KMS-11 (cell line): ENCODE measurements at regions not wholly inside any gene's neighbourhood (a gene's known extent, or its start where the extent isn't known, plus 50 kb on each side); places are given as distances from the start of the nearest gene placed in this dataset.

ENCODE experiments used
- H2AFZ ChIP-seq: fragments of 200-600 bp; sonication (generic); 2 replicates; pipeline ENCODE4 v1.6.1; 2016; ENCODE audit warnings: antibody characterized with exemption, mixed run types, low read depth
- H3K27ac ChIP-seq: fragments of 200-600 bp; sonication (generic); 2 replicates; pipeline ENCODE4 v1.6.1; 2016; ENCODE audit warnings: mild to moderate bottlenecking, mixed run types
- H3K27me3 ChIP-seq: fragments of 200-600 bp; sonication (generic); 2 replicates; pipeline ENCODE4 v1.6.1; 2017; ENCODE audit warnings: mild to moderate bottlenecking, low read depth, mixed run types, moderate library complexity; ENCODE audit not compliant: insufficient read depth
- H3K36me3 ChIP-seq: fragments of 200-600 bp; sonication (generic); 2 replicates; pipeline ENCODE4 v1.6.1; 2017; ENCODE audit warnings: mild to moderate bottlenecking, mixed run types; ENCODE audit not compliant: insufficient read depth
- H3K4me1 ChIP-seq: fragments of 200-600 bp; sonication (generic); 2 replicates; pipeline ENCODE4 v1.6.1; 2016; ENCODE audit warnings: mild to moderate bottlenecking, low read depth, mixed run types; ENCODE audit not compliant: poor library complexity, severe bottlenecking
- H3K4me2 ChIP-seq: fragments of 200-600 bp; sonication (generic); 2 replicates; pipeline ENCODE4 v1.7.0; 2016; ENCODE audit warnings: mild to moderate bottlenecking, mixed run types
- H3K4me3 ChIP-seq: fragments of 200-600 bp; sonication (generic); IDR thresholded peaks from 2 replicates; pipeline ENCODE4 v1.6.1; 2017; ENCODE audit warnings: low read depth, low read length, mixed read lengths; ENCODE audit not compliant: insufficient read depth
- H3K79me2 ChIP-seq: fragments of 200-600 bp; sonication (generic); 2 replicates; pipeline ENCODE4 v1.6.1; 2016; ENCODE audit warnings: low read depth, mixed run types; ENCODE audit not compliant: insufficient read depth
- H3K9ac ChIP-seq: fragments of 200-600 bp; sonication (generic); 2 replicates; pipeline ENCODE4 v1.6.1; 2016; ENCODE audit warnings: mild to moderate bottlenecking, mixed run types
- H4K20me1 ChIP-seq: fragments of 200-600 bp; sonication (generic); 2 replicates; pipeline ENCODE4 v1.6.1; 2016; ENCODE audit warnings: mild to moderate bottlenecking, mixed run types; ENCODE audit not compliant: insufficient read depth
- CTCF ChIP-seq: fragments of 200-600 bp; sonication (generic); conservative IDR thresholded peaks from 2 replicates; pipeline ENCODE4 v1.6.1; 2017; ENCODE audit warnings: low read depth, mild to moderate bottlenecking, antibody characterized with exemption, low read length, moderate library complexity, mixed read lengths

GRCh38 chr5:166992874-166993722 is 1298.3 kb upstream of the WWC1 start:
- Histone ChIP-seq H3K4me1 (no peaks in the 10 kb centered on the region), H3K36me3 (no peaks in the 10 kb centered on the region)
- no peak for TF ChIP-seq CTCF

GRCh38 chr5:166994226-166994625 is 1297.2 kb upstream of the WWC1 start:
- no peak overlapping the region for H3K9ac ChIP-seq
- H3K4me1 ChIP-seq: no peaks in the 10 kb centered on the region
- no peak overlapping the region for H3K4me3 ChIP-seq
- TF ChIP-seq CTCF: no peak
- H2AFZ ChIP-seq: no peak overlapping the region
- H3K4me2 ChIP-seq: no peak overlapping the region
- H3K79me2 ChIP-seq: no peaks in the 10 kb centered on the region
- no peaks in the 10 kb centered on the region for H4K20me1 ChIP-seq
- H3K27me3 ChIP-seq: no peaks in the 10 kb centered on the region
- no peak overlapping the region for H3K27ac ChIP-seq
- no peaks in the 10 kb centered on the region for H3K36me3 ChIP-seq

More at GRCh38 chr5:166992874-166993722, 1298.3 kb upstream of the WWC1 start:
- no peak overlapping the region for H3K4me3 ChIP-seq
- H3K79me2 ChIP-seq: no peaks in the 10 kb centered on the region
- H2AFZ ChIP-seq: no peak overlapping the region
- H4K20me1 ChIP-seq: no peaks in the 10 kb centered on the region
- H3K27ac ChIP-seq: no peak overlapping the region
- H3K27me3 ChIP-seq: no peaks in the 10 kb centered on the region
- H3K9ac ChIP-seq: no peak overlapping the region
- H3K4me2 ChIP-seq: no peak overlapping the region

- no peak overlapping the region for H3K9ac ChIP-seq
- no peaks in the 10 kb centered on the region for H3K4me1 ChIP-seq
- no peaks in the 10 kb centered on the region for H4K20me1 ChIP-seq
- H3K27me3 ChIP-seq: no peaks in the 10 kb centered on the region
- H3K27ac ChIP-seq: no peak overlapping the region
- H3K36me3 ChIP-seq: no peaks in the 10 kb centered on the region
- H3K4me2 ChIP-seq: no peak overlapping the region
- no peaks in the 10 kb centered on the region for H3K79me2 ChIP-seq
- no peak for TF ChIP-seq CTCF
- H3K4me3 ChIP-seq: no peak overlapping the region
- no peak overlapping the region for H2AFZ ChIP-seq
Measured at GRCh38 chr5:167001246-167001645, 1290.2 kb upstream of the WWC1 start.

DNA sequence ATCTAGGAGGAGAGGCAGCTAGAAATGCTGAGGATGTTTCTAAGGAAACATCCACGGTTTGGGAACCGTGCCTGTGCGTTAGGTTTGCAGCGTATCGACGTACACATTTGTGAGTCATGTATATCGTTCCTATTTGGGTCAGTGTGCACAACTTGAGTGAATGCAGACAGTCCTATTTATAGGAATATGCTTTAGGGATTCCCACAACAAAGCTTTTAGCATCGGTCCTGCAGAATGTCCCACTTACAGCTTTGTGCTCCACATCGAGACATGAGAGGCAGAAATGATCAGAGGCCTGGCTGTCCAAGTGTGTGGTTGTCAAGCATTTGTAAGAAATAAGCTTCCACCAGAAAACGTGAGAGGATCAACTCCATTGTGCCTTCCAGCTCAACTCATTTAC is 1282.7 kb upstream of the WWC1 start:
- no peak for TF ChIP-seq CTCF
- no peak overlapping the region for H2AFZ ChIP-seq
- no peaks in the 10 kb centered on the region for H4K20me1 ChIP-seq
- no peaks in the 10 kb centered on the region for H3K4me1 ChIP-seq
- H3K36me3 ChIP-seq: no peaks in the 10 kb centered on the region
- no peaks in the 10 kb centered on the region for H3K27me3 ChIP-seq
- H3K79me2 ChIP-seq: no peaks in the 10 kb centered on the region
- H3K4me3 ChIP-seq: no peak overlapping the region
- H3K27ac ChIP-seq: no peak overlapping the region
- H3K4me2 ChIP-seq: no peak overlapping the region
- no peak overlapping the region for H3K9ac ChIP-seq
